ENCODE measurements at regions not wholly inside any gene's neighbourhood (a gene's known extent, or its start where the extent isn't known, plus 50 kb on each side); places are given as distances from the start of the nearest gene placed in this dataset.

- Histone ChIP-seq H3K4me2 (no peak overlapping the region), H3K9me3 (ENCODE audit: low read depth) (no peaks in the 10 kb centered on the region), H3K27ac (no peak overlapping the region), H3K79me2 (no peaks in the 10 kb centered on the region), H3K9me2 (replicated peaks; ENCODE audit: insufficient read depth) (no peaks in the 10 kb centered on the region), H3K36me3 (replicated peaks; ENCODE audit: insufficient read depth, low read depth) (no peaks in the 10 kb centered on the region), H2AFZ (no peak overlapping the region), H4K20me1 (ENCODE audit: insufficient read depth, poor library complexity, severe bottlenecking) (no peaks in the 10 kb centered on the region), H3K4me1 (ENCODE audit: insufficient read depth) (no peaks in the 10 kb centered on the region), H3K4me3 (no peak overlapping the region), H3K27me3 (peaks cover 10% of the 10 kb centered on the region)
- no peak for TF ChIP-seq EZH2phosphoT487 (IDR thresholded peaks at IDR 0.05; ENCODE audit: low read depth, severe bottlenecking, unreplicated experiment)
- no peak for TF ChIP-seq EZH2 (IDR thresholded peaks at IDR 0.05; ENCODE audit: borderline replicate concordance)
- WGBS (ENCODE audit: low lambda C conversion rate, missing lambda C conversion rate): 81% methylated on average over 4 of the region's 4 CpGs
- DNase-seq (ENCODE audit: low spot score): no peak
These were observed 98.5 kb upstream of the KCTD1 start for GRCh38 chr18:26646901-26647300.

- Histone ChIP-seq H3K9me3 (ENCODE audit: low read depth) (no peaks in the 10 kb centered on the region), H3K4me2 (no peak overlapping the region), H3K4me1 (ENCODE audit: insufficient read depth) (no peaks in the 10 kb centered on the region), H2AFZ (no peak overlapping the region), H3K4me3 (no peak overlapping the region), H3K36me3 (replicated peaks; ENCODE audit: insufficient read depth, low read depth) (no peaks in the 10 kb centered on the region), H3K79me2 (no peaks in the 10 kb centered on the region), H3K27me3 (no peaks in the 10 kb centered on the region), H4K20me1 (ENCODE audit: insufficient read depth, poor library complexity, severe bottlenecking) (no peaks in the 10 kb centered on the region), H3K27ac (no peak overlapping the region), H3K9me2 (replicated peaks; ENCODE audit: insufficient read depth) (no peaks in the 10 kb centered on the region)
- DNase-seq (ENCODE audit: low spot score): no peak
- WGBS (ENCODE audit: low lambda C conversion rate, missing lambda C conversion rate): 89% methylated on average over 14 of the region's 14 CpGs
- TF ChIP-seq EZH2phosphoT487 (IDR thresholded peaks at IDR 0.05; ENCODE audit: low read depth, severe bottlenecking, unreplicated experiment) (no peak), EZH2 (IDR thresholded peaks at IDR 0.05; ENCODE audit: borderline replicate concordance) (no peak), CTCF (IDR thresholded peaks at IDR 0.05; ENCODE audit: poor library complexity) (no peak)
These were observed 94.3 kb upstream of the KCTD1 start for GRCh38 chr18:26642440-26643348.

GRCh38 chr18:26640541-26640940, 92.2 kb upstream of the KCTD1 start:
- no peak overlapping the region for H3K4me2 ChIP-seq
- 93% methylated on average over 5 of the region's 5 CpGs for WGBS (ENCODE audit: low lambda C conversion rate, missing lambda C conversion rate)
- no peaks in the 10 kb centered on the region for H3K27me3 ChIP-seq
- no peaks in the 10 kb centered on the region for H3K9me2 ChIP-seq (replicated peaks; ENCODE audit: insufficient read depth)
- no peaks in the 10 kb centered on the region for H3K4me1 ChIP-seq (ENCODE audit: insufficient read depth)
- H3K4me3 ChIP-seq: no peak overlapping the region
- no peaks in the 10 kb centered on the region for H3K79me2 ChIP-seq
- TF ChIP-seq EZH2 (IDR thresholded peaks at IDR 0.05; ENCODE audit: borderline replicate concordance) (no peak), EZH2phosphoT487 (IDR thresholded peaks at IDR 0.05; ENCODE audit: low read depth, severe bottlenecking, unreplicated experiment) (no peak), CTCF (IDR thresholded peaks at IDR 0.05; ENCODE audit: poor library complexity) (no peak)
- H2AFZ ChIP-seq: no peak overlapping the region
- no peak for DNase-seq (ENCODE audit: low spot score)
- H3K36me3 ChIP-seq (replicated peaks; ENCODE audit: insufficient read depth, low read depth): no peaks in the 10 kb centered on the region
- no peaks in the 10 kb centered on the region for H3K9me3 ChIP-seq (ENCODE audit: low read depth)
- no peaks in the 10 kb centered on the region for H4K20me1 ChIP-seq (ENCODE audit: insufficient read depth, poor library complexity, severe bottlenecking)
- H3K27ac ChIP-seq: no peak overlapping the region

- TF ChIP-seq EZH2 (IDR thresholded peaks at IDR 0.05; ENCODE audit: borderline replicate concordance) (no peak), EZH2phosphoT487 (IDR thresholded peaks at IDR 0.05; ENCODE audit: low read depth, severe bottlenecking, unreplicated experiment) (no peak), CTCF (IDR thresholded peaks at IDR 0.05; ENCODE audit: poor library complexity) (no peak)
- Histone ChIP-seq H3K27me3 (no peaks in the 10 kb centered on the region), H3K4me3 (no peak overlapping the region), H2AFZ (no peak overlapping the region), H4K20me1 (ENCODE audit: insufficient read depth, poor library complexity, severe bottlenecking) (no peaks in the 10 kb centered on the region), H3K36me3 (replicated peaks; ENCODE audit: insufficient read depth, low read depth) (no peaks in the 10 kb centered on the region), H3K79me2 (no peaks in the 10 kb centered on the region), H3K9me3 (ENCODE audit: low read depth) (no peaks in the 10 kb centered on the region), H3K9me2 (replicated peaks; ENCODE audit: insufficient read depth) (no peaks in the 10 kb centered on the region), H3K4me2 (no peak overlapping the region), H3K27ac (no peak overlapping the region), H3K4me1 (ENCODE audit: insufficient read depth) (no peaks in the 10 kb centered on the region)
- no peak for DNase-seq (ENCODE audit: low spot score)
- WGBS (ENCODE audit: low lambda C conversion rate, missing lambda C conversion rate): 73% methylated on average over 7 of the region's 7 CpGs
These were observed 90.8 kb upstream of the KCTD1 start for GRCh38 chr18:26639149-26639548.
